Stimulated activated CD4-positive, alpha-beta T cell treated with anti-CD3 and anti-CD28 coated beads, Interleukin-15, amount 100 ng/mL, for 48 hours (primary cell): ENCODE measurements at regions not wholly inside any gene's neighbourhood (a gene's known extent, or its start where the extent isn't known, plus 50 kb on each side); places are given as distances from the start of the nearest gene placed in this dataset.
A peak's percentile ranks its signal among the peaks of the same experiment; 100 is the strongest.

Experiments used
- DNase-seq, 2 donors: peaks; one replicate each; pipeline ENCODE4 v3.0.0-alpha.2; 2020; ENCODE audit warnings: low read depth in 2 of 2

- no peak for DNase-seq
Measured at GRCh38 chr16:35386619-35387018, 1927.2 kb downstream of the TP53TG3F start.

GRCh38 chr16:35391328-35391727 is 1931.9 kb downstream of the TP53TG3F start:
- DNase-seq: no peak

GRCh38 chr16:35398180-35398579 is 1938.8 kb downstream of the TP53TG3F start:
- no peak for DNase-seq

- DNase-seq: no peak
Measured at GRCh38 chr16:35399133-35399532, 1939.7 kb downstream of the TP53TG3F start.

GRCh38 chr16:35404273-35404672 is 1944.9 kb downstream of the TP53TG3F start:
- no peak for DNase-seq

- DNase-seq: no peak
Measured at GRCh38 chr16:35405526-35405925, 1946.1 kb downstream of the TP53TG3F start.

- no peak for DNase-seq
Measured at GRCh38 chr16:35409503-35409902, 1950.1 kb downstream of the TP53TG3F start.

- no peak for DNase-seq
Measured at GRCh38 chr16:35410438-35410837, 1951.0 kb downstream of the TP53TG3F start.

- DNase-seq: no peak
Measured at GRCh38 chr16:35411156-35411555, 1951.7 kb downstream of the TP53TG3F start.

GRCh38 chr16:35414139-35414538 is 1954.7 kb downstream of the TP53TG3F start:
- no peak for DNase-seq

- no peak for DNase-seq
Measured at GRCh38 chr16:35414563-35414962, 1955.2 kb downstream of the TP53TG3F start.

- no peak for DNase-seq
Measured at GRCh38 chr16:35425270-35425669, 1965.9 kb downstream of the TP53TG3F start.

GRCh38 chr16:35431829-35432663 is 1972.6 kb downstream of the TP53TG3F start:
- peak in 1 of 2 donors; percentile 4 for DNase-seq

- DNase-seq: no peak
Measured at GRCh38 chr16:35440875-35441274, 1981.5 kb downstream of the TP53TG3F start.

- no peak for DNase-seq
Measured at GRCh38 chr16:35447010-35447558, 1987.7 kb downstream of the TP53TG3F start.

GRCh38 chr16:35449663-35450062 is 1990.3 kb downstream of the TP53TG3F start:
- DNase-seq: no peak

GRCh38 chr16:35450648-35451047 is 1991.2 kb downstream of the TP53TG3F start:
- no peak for DNase-seq

GRCh38 chr16:35452471-35452870 is 1993.1 kb downstream of the TP53TG3F start:
- DNase-seq: no peak

- DNase-seq: no peak
Measured at GRCh38 chr16:35463358-35463757, 2003.9 kb downstream of the TP53TG3F start.

GRCh38 chr16:35480361-35480760 is 2020.9 kb downstream of the TP53TG3F start:
- no peak for DNase-seq

- no peak for DNase-seq
Measured at GRCh38 chr16:35480988-35481387, 2021.6 kb downstream of the TP53TG3F start.

GRCh38 chr16:35485915-35486314 is 2026.5 kb downstream of the TP53TG3F start:
- no peak for DNase-seq

- DNase-seq: no peak
Measured at GRCh38 chr16:35492225-35492624, 2032.8 kb downstream of the TP53TG3F start.
